Uterus (tissue), 2 donors: ENCODE measurements at regions not wholly inside any gene's neighbourhood (a gene's known extent, or its start where the extent isn't known, plus 50 kb on each side); places are given as distances from the start of the nearest gene placed in this dataset.

Experiments used
- CTCF ChIP-seq, 4 experiments: fragments of 200-600 bp in 2 of 4; fragments of 450-650 bp in 2 of 4; sonication (generic) in 2 of 4; IDR thresholded peaks; one replicate each; pipeline ENCODE4 v1.5.1; 2016 to 2019; ENCODE audit warnings: antibody characterized with exemption in 4 of 4, mild to moderate bottlenecking in 2 of 4, moderate library complexity in 1 of 4
- POLR2A ChIP-seq, 2 donors: fragments of 450-650 bp; IDR thresholded peaks; one replicate each; pipeline ENCODE4 v1.6.1; 2016; ENCODE audit warnings: antibody characterized with exemption in 2 of 2, mild to moderate bottlenecking in 1 of 2, moderate library complexity in 1 of 2

- no peak for TF ChIP-seq CTCF (IDR thresholded peaks at IDR 0.05)
- TF ChIP-seq POLR2A (IDR thresholded peaks at IDR 0.05) = no peak
These were observed 260.6 kb upstream of the EMCN start for GRCh38 chr4:100778431-100778830.
